Ascending aorta (tissue), 2 donors: ENCODE measurements at regions not wholly inside any gene's neighbourhood (a gene's known extent, or its start where the extent isn't known, plus 50 kb on each side); places are given as distances from the start of the nearest gene placed in this dataset.

Experiments used
- DNase-seq, 2 donors: peaks; one replicate each; pipeline ENCODE4 v3.0.0-alpha.2; 2019; ENCODE audit warnings: low spot score in 2 of 2
- H3K27ac ChIP-seq, 2 donors: fragments of 200-600 bp; sonication (generic); one replicate each; pipeline ENCODE4 v1.5.1; 2016 to 2017; ENCODE audit warnings: mild to moderate bottlenecking in 1 of 2
- H3K27me3 ChIP-seq: fragments of 200-600 bp; sonication (generic); one replicate; pipeline ENCODE4 v1.5.1; 2017
- H3K36me3 ChIP-seq, 2 donors: fragments of 200-600 bp; sonication (generic); one replicate each; pipeline ENCODE4 v1.5.1; 2016
- H3K4me1 ChIP-seq, 2 donors: fragments of 200-600 bp; sonication (generic); one replicate each; pipeline ENCODE4 v1.5.1; 2016 to 2017; ENCODE audit warnings: mild to moderate bottlenecking in 1 of 2
- H3K4me3 ChIP-seq, 2 donors: fragments of 200-600 bp; sonication (generic); one replicate each; pipeline ENCODE4 v1.5.1; 2016 to 2017; ENCODE audit warnings: mild to moderate bottlenecking in 1 of 2
- H3K9me3 ChIP-seq, 2 donors: fragments of 200-600 bp; sonication (generic); one replicate each; pipeline ENCODE4 v1.5.1; 2016
- CTCF ChIP-seq, 3 experiments: fragments of 200-600 bp in 2 of 3; fragments of 450-650 bp in 1 of 3; sonication (generic) in 2 of 3; IDR thresholded peaks; one replicate each; pipeline ENCODE4 v1.5.1; 2016 to 2019; ENCODE audit warnings: antibody characterized with exemption in 3 of 3, mild to moderate bottlenecking in 1 of 3, moderate library complexity in 1 of 3
- intact Hi-C: fragments of 100-400 bp; cut with DNase I; formaldehyde crosslinking; loops from one replicate; pipeline ENCODE4 v1.15.1; 2023

- no peak for DNase-seq
- H3K27me3 ChIP-seq, result no peaks in the 10 kb centered on the region
- no peaks in the 10 kb centered on the region for H3K4me1 ChIP-seq
- H3K27ac ChIP-seq, result no peak overlapping the region
- no peak for TF ChIP-seq CTCF (IDR thresholded peaks at IDR 0.05)
- no peaks in the 10 kb centered on the region for H3K36me3 ChIP-seq
- intact Hi-C loops, result no loop called here
- peaks cover 0 to 3% of the 10 kb centered on the region in 2 donors for H3K9me3 ChIP-seq
- no peak overlapping the region for H3K4me3 ChIP-seq
Observed at GRCh38 chr9:108496846-108497245, 358.9 kb downstream of the ACTL7B start.

- H3K4me3 ChIP-seq, result no peak overlapping the region
- intact Hi-C loops, result no loop called here
- TF ChIP-seq CTCF (IDR thresholded peaks at IDR 0.05), result no peak
- no peaks in the 10 kb centered on the region for H3K4me1 ChIP-seq
- no peak for DNase-seq
- no peaks in the 10 kb centered on the region for H3K27me3 ChIP-seq
- H3K36me3 ChIP-seq, result no peaks in the 10 kb centered on the region
- no peak overlapping the region for H3K27ac ChIP-seq
- H3K9me3 ChIP-seq, result no peaks in the 10 kb centered on the region
Observed at GRCh38 chr9:108489567-108489966, 366.2 kb downstream of the ACTL7B start.

- intact Hi-C loops, result no loop called here
- no peak for DNase-seq
- Histone ChIP-seq H3K36me3 (no peaks in the 10 kb centered on the region), H3K4me1 (no peaks in the 10 kb centered on the region), H3K9me3 (no peaks in the 10 kb centered on the region), H3K27me3 (no peaks in the 10 kb centered on the region), H3K27ac (no peak overlapping the region), H3K4me3 (no peak overlapping the region)
- TF ChIP-seq CTCF (IDR thresholded peaks at IDR 0.05), result no peak
Observed at GRCh38 chr9:108486831-108487230, 369.0 kb downstream of the ACTL7B start.

GRCh38 chr9:108484468-108484867 lies 371.3 kb downstream of the ACTL7B start:
- no peaks in the 10 kb centered on the region for H3K9me3 ChIP-seq

GRCh38 chr9:108483676-108484075 lies 372.1 kb downstream of the ACTL7B start:
- H3K4me1 ChIP-seq, result peaks cover 0 to 2% of the 10 kb centered on the region in 2 donors
- no peaks in the 10 kb centered on the region for H3K27me3 ChIP-seq
- H3K27ac ChIP-seq, result no peak overlapping the region
- H3K4me3 ChIP-seq, result no peak overlapping the region
- H3K9me3 ChIP-seq, result no peaks in the 10 kb centered on the region
- no peak for DNase-seq
- intact Hi-C loops, result no loop called here
- TF ChIP-seq CTCF (IDR thresholded peaks at IDR 0.05), result no peak
- H3K36me3 ChIP-seq, result no peaks in the 10 kb centered on the region

More at GRCh38 chr9:108484468-108484867, 371.3 kb downstream of the ACTL7B start:
- no peak for TF ChIP-seq CTCF (IDR thresholded peaks at IDR 0.05)
- Histone ChIP-seq H3K27me3 (no peaks in the 10 kb centered on the region), H3K27ac (no peak overlapping the region), H3K4me1 (no peaks in the 10 kb centered on the region), H3K4me3 (no peak overlapping the region), H3K36me3 (no peaks in the 10 kb centered on the region)
- intact Hi-C loops, result no loop called here
- DNase-seq, result no peak
